Ascending aorta (tissue), 2 donors: ENCODE measurements at regions not wholly inside any gene's neighbourhood (a gene's known extent, or its start where the extent isn't known, plus 50 kb on each side); places are given as distances from the start of the nearest gene placed in this dataset.

ENCODE experiments used
- DNase-seq, 2 donors: peaks; one replicate each; pipeline ENCODE4 v3.0.0-alpha.2; 2019; ENCODE audit warnings: low spot score in 2 of 2
- H3K27ac ChIP-seq, 2 donors: fragments of 200-600 bp; sonication (generic); one replicate each; pipeline ENCODE4 v1.5.1; 2016 to 2017; ENCODE audit warnings: mild to moderate bottlenecking in 1 of 2
- H3K27me3 ChIP-seq: fragments of 200-600 bp; sonication (generic); one replicate; pipeline ENCODE4 v1.5.1; 2017
- H3K36me3 ChIP-seq, 2 donors: fragments of 200-600 bp; sonication (generic); one replicate each; pipeline ENCODE4 v1.5.1; 2016
- H3K4me1 ChIP-seq, 2 donors: fragments of 200-600 bp; sonication (generic); one replicate each; pipeline ENCODE4 v1.5.1; 2016 to 2017; ENCODE audit warnings: mild to moderate bottlenecking in 1 of 2
- H3K4me3 ChIP-seq, 2 donors: fragments of 200-600 bp; sonication (generic); one replicate each; pipeline ENCODE4 v1.5.1; 2016 to 2017; ENCODE audit warnings: mild to moderate bottlenecking in 1 of 2
- H3K9me3 ChIP-seq, 2 donors: fragments of 200-600 bp; sonication (generic); one replicate each; pipeline ENCODE4 v1.5.1; 2016
- CTCF ChIP-seq, 3 experiments: fragments of 200-600 bp in 2 of 3; fragments of 450-650 bp in 1 of 3; sonication (generic) in 2 of 3; IDR thresholded peaks; one replicate each; pipeline ENCODE4 v1.5.1; 2016 to 2019; ENCODE audit warnings: antibody characterized with exemption in 3 of 3, mild to moderate bottlenecking in 1 of 3, moderate library complexity in 1 of 3
- intact Hi-C: fragments of 100-400 bp; cut with DNase I; formaldehyde crosslinking; loops from one replicate; pipeline ENCODE4 v1.15.1; 2023

- intact Hi-C loops: no loop called here
- no peak for DNase-seq
- peaks cover 0 to 4% of the 10 kb centered on the region in 2 donors for H3K9me3 ChIP-seq
- no peak overlapping the region for H3K4me3 ChIP-seq
- no peak for TF ChIP-seq CTCF (IDR thresholded peaks at IDR 0.05)
- no peaks in the 10 kb centered on the region for H3K27me3 ChIP-seq
- no peaks in the 10 kb centered on the region for H3K4me1 ChIP-seq
- no peak overlapping the region for H3K27ac ChIP-seq
- no peaks in the 10 kb centered on the region for H3K36me3 ChIP-seq
Observed at GRCh38 chr22:48106215-48106614, 1343.8 kb downstream of the TBC1D22A start.

GRCh38 chr22:48105259-48105658 is 1342.8 kb downstream of the TBC1D22A start:
- intact Hi-C loops: no loop called here

GRCh38 chr22:48104766-48105165 is 1342.3 kb downstream of the TBC1D22A start:
- no peak for DNase-seq
- Histone ChIP-seq H3K4me3 (no peak overlapping the region), H3K27me3 (no peaks in the 10 kb centered on the region), H3K9me3 (peaks cover 0 to 4% of the 10 kb centered on the region in 2 donors), H3K4me1 (no peaks in the 10 kb centered on the region), H3K27ac (no peak overlapping the region), H3K36me3 (no peaks in the 10 kb centered on the region)
- intact Hi-C loops: no loop called here
- no peak for TF ChIP-seq CTCF (IDR thresholded peaks at IDR 0.05)

More at GRCh38 chr22:48105259-48105658, 1342.8 kb downstream of the TBC1D22A start:
- Histone ChIP-seq H3K9me3 (peaks cover 0 to 4% of the 10 kb centered on the region in 2 donors), H3K27ac (no peak overlapping the region), H3K4me3 (no peak overlapping the region), H3K27me3 (no peaks in the 10 kb centered on the region), H3K4me1 (no peaks in the 10 kb centered on the region), H3K36me3 (no peaks in the 10 kb centered on the region)
- TF ChIP-seq CTCF (IDR thresholded peaks at IDR 0.05): no peak
- DNase-seq: no peak

- DNase-seq: no peak
- Histone ChIP-seq H3K27me3 (no peaks in the 10 kb centered on the region), H3K4me3 (no peak overlapping the region), H3K9me3 (peaks cover 0 to 4% of the 10 kb centered on the region in 2 donors), H3K4me1 (no peaks in the 10 kb centered on the region), H3K27ac (no peak overlapping the region), H3K36me3 (no peaks in the 10 kb centered on the region)
- TF ChIP-seq CTCF (IDR thresholded peaks at IDR 0.05): no peak
- intact Hi-C loops: no loop called here
Observed at GRCh38 chr22:48104102-48104738, 1341.8 kb downstream of the TBC1D22A start.

GRCh38 chr22:48103126-48103875 is 1340.9 kb downstream of the TBC1D22A start:
- H3K9me3 ChIP-seq: no peaks in the 10 kb centered on the region
- no peak for DNase-seq
- no peaks in the 10 kb centered on the region for H3K4me1 ChIP-seq
- TF ChIP-seq CTCF (IDR thresholded peaks at IDR 0.05): no peak
- no peak overlapping the region for H3K4me3 ChIP-seq
- no peaks in the 10 kb centered on the region for H3K36me3 ChIP-seq
- H3K27ac ChIP-seq: no peak overlapping the region
- no peaks in the 10 kb centered on the region for H3K27me3 ChIP-seq
- intact Hi-C loops: no loop called here
